ENCODE measurements at regions not wholly inside any gene's neighbourhood (a gene's known extent, or its start where the extent isn't known, plus 50 kb on each side); places are given as distances from the start of the nearest gene placed in this dataset.

GRCh38 chr11:56932572-56933220 is 56.0 kb upstream of the OR5AK2 start:
- DNase-seq (ENCODE audit: low spot score) = no peak

- no peak for DNase-seq (ENCODE audit: low spot score)
These were observed 65.6 kb upstream of the OR5AK2 start for GRCh38 chr11:56923116-56923515.

- DNase-seq (ENCODE audit: low spot score) = no peak
These were observed 66.3 kb upstream of the OR5AK2 start for GRCh38 chr11:56922421-56922820.

GRCh38 chr11:56917708-56918400 is 70.9 kb upstream of the OR5AK2 start:
- DNase-seq (ENCODE audit: low spot score) = no peak

GRCh38 chr11:56916587-56916986 is 72.1 kb upstream of the OR5AK2 start:
- DNase-seq (ENCODE audit: low spot score) = no peak

- no peak for DNase-seq (ENCODE audit: low spot score)
These were observed 72.6 kb upstream of the OR5AK2 start for GRCh38 chr11:56916162-56916561.

GRCh38 chr11:56911312-56911711 is 77.4 kb upstream of the OR5AK2 start:
- DNase-seq (ENCODE audit: low spot score) = no peak

GRCh38 chr11:56910785-56911184 is 77.9 kb upstream of the OR5AK2 start:
- no peak for DNase-seq (ENCODE audit: low spot score)

GRCh38 chr11:56910046-56910773 is 78.5 kb upstream of the OR5AK2 start:
- no peak for DNase-seq (ENCODE audit: low spot score)

- DNase-seq (ENCODE audit: low spot score) = no peak
These were observed 79.2 kb upstream of the OR5AK2 start for GRCh38 chr11:56909563-56909962.

- DNase-seq (ENCODE audit: low spot score) = no peak
These were observed 79.6 kb upstream of the OR5AK2 start for GRCh38 chr11:56909080-56909479.

GRCh38 chr11:56906683-56907148 is 82.0 kb upstream of the OR5AK2 start:
- no peak for DNase-seq (ENCODE audit: low spot score)

- no peak for DNase-seq (ENCODE audit: low spot score)
These were observed 82.8 kb upstream of the OR5AK2 start for GRCh38 chr11:56905936-56906335.

- no peak for DNase-seq (ENCODE audit: low spot score)
These were observed 83.3 kb upstream of the OR5AK2 start for GRCh38 chr11:56905442-56905841.

- DNase-seq (ENCODE audit: low spot score) = no peak
These were observed 89.9 kb upstream of the OR5AK2 start for GRCh38 chr11:56898856-56899255.

- DNase-seq (ENCODE audit: low spot score) = no peak
These were observed 98.0 kb upstream of the OR5AK2 start for GRCh38 chr11:56890584-56891305.

GRCh38 chr11:56889986-56890385 is 98.7 kb upstream of the OR5AK2 start:
- no peak for DNase-seq (ENCODE audit: low spot score)

- no peak for DNase-seq (ENCODE audit: low spot score)
These were observed 100.8 kb upstream of the OR5AK2 start for GRCh38 chr11:56887940-56888339.

- DNase-seq (ENCODE audit: low spot score) = no peak
These were observed 102.3 kb upstream of the OR5AK2 start for GRCh38 chr11:56886455-56886854.

GRCh38 chr11:56885854-56886253 is 102.9 kb upstream of the OR5AK2 start:
- DNase-seq (ENCODE audit: low spot score) = no peak

- DNase-seq (ENCODE audit: low spot score) = peak; percentile 9
These were observed 103.5 kb upstream of the OR5AK2 start for GRCh38 chr11:56885177-56885576.

GRCh38 chr11:56883371-56883987 is 105.2 kb upstream of the OR5AK2 start:
- DNase-seq (ENCODE audit: low spot score) = no peak

Data from iPS-NIHi11 (cell line).